ENCODE measurements at regions not wholly inside any gene's neighbourhood (a gene's known extent, or its start where the extent isn't known, plus 50 kb on each side); places are given as distances from the start of the nearest gene placed in this dataset.

DNA sequence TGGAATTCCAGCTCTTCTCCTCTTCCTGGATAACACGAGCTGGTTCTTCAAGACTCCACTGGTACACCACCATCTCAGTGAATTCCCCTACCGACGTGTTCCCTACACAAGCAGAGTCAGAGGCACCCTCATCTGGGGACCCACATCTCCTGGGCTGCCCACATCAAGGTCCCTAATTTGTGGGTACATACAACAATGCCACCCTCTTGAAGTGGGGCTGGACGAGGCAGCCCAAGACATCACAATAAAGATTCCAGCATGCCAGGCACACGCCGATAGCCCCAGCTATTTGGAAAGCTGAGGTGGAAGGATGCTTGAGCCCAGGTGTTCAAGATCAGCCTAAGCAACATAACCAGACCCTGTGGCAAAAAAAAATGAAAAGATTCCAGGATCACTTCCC lies 221.2 kb upstream of the LINGO1 start:
- Histone ChIP-seq H3F3A (ENCODE audit: insufficient read depth, low read length) (no peaks in the 10 kb centered on the region), H2AFZ (ENCODE audit: low read length) (no peak overlapping the region), H3K9ac (ENCODE audit: low read length) (no peak overlapping the region), H3K36me3 (replicated peaks; ENCODE audit: insufficient read depth, low read length) (no peaks in the 10 kb centered on the region), H3K79me2 (ENCODE audit: low read length) (no peaks in the 10 kb centered on the region), H3K9me2 (replicated peaks; ENCODE audit: insufficient read depth, low read length) (no peaks in the 10 kb centered on the region), H3K4me1 (ENCODE audit: low read length) (no peaks in the 10 kb centered on the region), H3K9me3 (replicated peaks; ENCODE audit: insufficient read depth, low read length) (no peaks in the 10 kb centered on the region), H3K27me3 (replicated peaks; ENCODE audit: insufficient read depth, low read length) (peaks cover 23% of the 10 kb centered on the region), H4K20me1 (ENCODE audit: insufficient read depth, low read length) (no peaks in the 10 kb centered on the region), H3K27ac (ENCODE audit: low read length) (no peak overlapping the region), H3K4me2 (ENCODE audit: low read depth, low read length) (no peak overlapping the region), H3K4me3 (ENCODE audit: low read length) (no peak overlapping the region)
- no peak for DNase-seq
- TF ChIP-seq EZH2phosphoT487 (IDR thresholded peaks at IDR 0.05; ENCODE audit: low read length) (no peak), EZH2 (optimal IDR thresholded peaks at IDR 0.05; ENCODE audit: low read depth, low read length) (no peak)
- TF ChIP-seq, protein P1, sequence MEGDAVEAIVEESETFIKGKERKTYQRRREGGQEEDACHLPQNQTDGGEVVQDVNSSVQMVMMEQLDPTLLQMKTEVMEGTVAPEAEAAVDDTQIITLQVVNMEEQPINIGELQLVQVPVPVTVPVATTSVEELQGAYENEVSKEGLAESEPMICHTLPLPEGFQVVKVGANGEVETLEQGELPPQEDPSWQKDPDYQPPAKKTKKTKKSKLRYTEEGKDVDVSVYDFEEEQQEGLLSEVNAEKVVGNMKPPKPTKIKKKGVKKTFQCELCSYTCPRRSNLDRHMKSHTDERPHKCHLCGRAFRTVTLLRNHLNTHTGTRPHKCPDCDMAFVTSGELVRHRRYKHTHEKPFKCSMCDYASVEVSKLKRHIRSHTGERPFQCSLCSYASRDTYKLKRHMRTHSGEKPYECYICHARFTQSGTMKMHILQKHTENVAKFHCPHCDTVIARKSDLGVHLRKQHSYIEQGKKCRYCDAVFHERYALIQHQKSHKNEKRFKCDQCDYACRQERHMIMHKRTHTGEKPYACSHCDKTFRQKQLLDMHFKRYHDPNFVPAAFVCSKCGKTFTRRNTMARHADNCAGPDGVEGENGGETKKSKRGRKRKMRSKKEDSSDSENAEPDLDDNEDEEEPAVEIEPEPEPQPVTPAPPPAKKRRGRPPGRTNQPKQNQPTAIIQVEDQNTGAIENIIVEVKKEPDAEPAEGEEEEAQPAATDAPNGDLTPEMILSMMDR (IDR thresholded peaks at IDR 0.05; ENCODE audit: low read length), result no peak

DNA sequence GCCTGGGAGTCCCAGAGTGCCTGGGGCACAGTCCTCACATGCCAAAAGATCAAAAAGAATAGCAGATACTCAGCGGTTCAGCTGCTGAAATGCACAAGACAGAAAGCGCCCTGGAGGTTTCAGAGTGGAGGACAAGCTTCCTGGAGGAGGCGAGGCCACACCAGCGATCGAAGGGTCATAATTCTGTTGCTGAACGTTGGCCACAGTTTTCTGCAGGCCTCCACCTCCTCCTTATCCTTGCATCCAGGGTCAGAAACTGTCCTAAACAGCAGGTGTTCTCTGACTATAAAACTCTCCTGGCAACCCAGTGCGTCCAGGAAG lies 220.3 kb upstream of the LINGO1 start:
- Histone ChIP-seq H3K27me3 (replicated peaks; ENCODE audit: insufficient read depth, low read length) (peaks cover 23% of the 10 kb centered on the region), H3K9me2 (replicated peaks; ENCODE audit: insufficient read depth, low read length) (no peaks in the 10 kb centered on the region), H3F3A (ENCODE audit: insufficient read depth, low read length) (no peaks in the 10 kb centered on the region), H4K20me1 (ENCODE audit: insufficient read depth, low read length) (no peaks in the 10 kb centered on the region), H3K9me3 (replicated peaks; ENCODE audit: insufficient read depth, low read length) (no peaks in the 10 kb centered on the region), H3K27ac (ENCODE audit: low read length) (no peak overlapping the region), H3K79me2 (ENCODE audit: low read length) (no peaks in the 10 kb centered on the region), H3K9ac (ENCODE audit: low read length) (no peak overlapping the region), H3K4me2 (ENCODE audit: low read depth, low read length) (no peak overlapping the region), H3K36me3 (replicated peaks; ENCODE audit: insufficient read depth, low read length) (no peaks in the 10 kb centered on the region), H3K4me3 (ENCODE audit: low read length) (no peak overlapping the region), H3K4me1 (ENCODE audit: low read length) (no peaks in the 10 kb centered on the region), H2AFZ (ENCODE audit: low read length) (no peak overlapping the region)
- TF ChIP-seq EZH2 (optimal IDR thresholded peaks at IDR 0.05; ENCODE audit: low read depth, low read length) (no peak), EZH2phosphoT487 (IDR thresholded peaks at IDR 0.05; ENCODE audit: low read length) (no peak)
- TF ChIP-seq, protein P1 (IDR thresholded peaks at IDR 0.05; ENCODE audit: low read length), result no peak
- no peak for DNase-seq

GRCh38 chr15:77852241-77853007 lies 219.7 kb upstream of the LINGO1 start:
- DNase-seq, result no peak
- Histone ChIP-seq H4K20me1 (ENCODE audit: insufficient read depth, low read length) (no peaks in the 10 kb centered on the region), H3K9ac (ENCODE audit: low read length) (no peak overlapping the region), H3K4me1 (ENCODE audit: low read length) (no peaks in the 10 kb centered on the region), H3K27ac (ENCODE audit: low read length) (no peak overlapping the region), H3F3A (ENCODE audit: insufficient read depth, low read length) (no peaks in the 10 kb centered on the region), H3K4me2 (ENCODE audit: low read depth, low read length) (no peak overlapping the region), H2AFZ (ENCODE audit: low read length) (no peak overlapping the region), H3K36me3 (replicated peaks; ENCODE audit: insufficient read depth, low read length) (no peaks in the 10 kb centered on the region), H3K4me3 (ENCODE audit: low read length) (no peak overlapping the region), H3K79me2 (ENCODE audit: low read length) (no peaks in the 10 kb centered on the region), H3K9me3 (replicated peaks; ENCODE audit: insufficient read depth, low read length) (no peaks in the 10 kb centered on the region), H3K27me3 (replicated peaks; ENCODE audit: insufficient read depth, low read length) (peaks cover 24% of the 10 kb centered on the region), H3K9me2 (replicated peaks; ENCODE audit: insufficient read depth, low read length) (no peaks in the 10 kb centered on the region)
- TF ChIP-seq, protein P1 (IDR thresholded peaks at IDR 0.05; ENCODE audit: low read length), result no peak
- no peak for TF ChIP-seq EZH2phosphoT487 (IDR thresholded peaks at IDR 0.05; ENCODE audit: low read length)
- no peak for TF ChIP-seq EZH2 (optimal IDR thresholded peaks at IDR 0.05; ENCODE audit: low read depth, low read length)

All from MM.1S (cell line).